NB4 (cell line): ENCODE measurements at regions not wholly inside any gene's neighbourhood (a gene's known extent, or its start where the extent isn't known, plus 50 kb on each side); places are given as distances from the start of the nearest gene placed in this dataset.

ENCODE experiments used
- DNase-seq: peaks from one replicate; pipeline ENCODE4 v3.0.0; 2010; ENCODE audit warnings: low read depth
- H3K4me3 ChIP-seq: one replicate; pipeline ENCODE4 v1.5.1; 2011; ENCODE audit warnings: mild to moderate bottlenecking, low read depth, low read length, moderate library complexity
- MAX ChIP-seq: IDR thresholded peaks from 2 replicates; pipeline ENCODE4 v1.6.1; 2011; ENCODE audit warnings: low read depth, low read length
- MYC ChIP-seq: IDR thresholded peaks from 2 replicates; pipeline ENCODE4 v1.6.1; 2011; ENCODE audit warnings: low read depth, low read length
- POLR2A ChIP-seq: IDR thresholded peaks from 2 replicates; pipeline ENCODE4 v1.6.1; 2011; ENCODE audit warnings: mild to moderate bottlenecking; ENCODE audit not compliant: insufficient read length; ENCODE audit errors: extremely low read depth
- TF ChIP-seq, protein P1 (sequence below): IDR thresholded peaks from one replicate; pipeline ENCODE4 v1.5.1; 2012; ENCODE audit warnings: low read depth, low read length

DNA sequence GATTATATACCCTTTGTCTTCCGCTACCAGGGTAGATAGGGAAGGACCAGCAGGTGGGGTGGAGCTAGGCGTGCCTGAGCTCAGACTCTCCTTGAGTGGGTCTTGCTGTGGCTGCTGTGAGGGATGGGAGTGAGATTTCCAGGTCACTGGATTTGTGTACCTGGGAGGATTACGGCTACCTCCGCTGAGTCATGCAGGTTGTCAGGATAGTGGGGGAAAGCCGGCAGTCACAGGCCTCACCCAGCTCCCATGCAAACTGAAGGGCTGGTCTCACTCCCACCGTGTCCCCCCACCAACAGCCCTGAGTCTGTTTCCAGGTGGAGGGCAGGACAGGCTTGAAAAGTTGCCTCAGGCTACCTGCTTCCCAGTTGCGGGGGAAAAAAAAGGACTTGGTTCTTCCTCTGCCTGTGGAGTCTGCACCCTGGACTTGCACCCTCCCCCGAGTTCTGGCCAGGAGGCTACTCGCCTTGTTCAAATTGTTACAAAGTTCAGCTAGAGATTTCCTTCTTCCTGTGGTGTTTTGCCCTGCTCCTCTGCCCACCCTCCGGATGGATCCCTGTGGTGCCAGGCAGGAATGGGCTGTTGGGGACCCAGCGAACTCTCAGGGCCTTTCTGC, 268.3 kb downstream of the VAPA start:
- DNase-seq: no peak
- no peak for TF ChIP-seq POLR2A
- no peak for TF ChIP-seq MYC
- TF ChIP-seq, protein P1, sequence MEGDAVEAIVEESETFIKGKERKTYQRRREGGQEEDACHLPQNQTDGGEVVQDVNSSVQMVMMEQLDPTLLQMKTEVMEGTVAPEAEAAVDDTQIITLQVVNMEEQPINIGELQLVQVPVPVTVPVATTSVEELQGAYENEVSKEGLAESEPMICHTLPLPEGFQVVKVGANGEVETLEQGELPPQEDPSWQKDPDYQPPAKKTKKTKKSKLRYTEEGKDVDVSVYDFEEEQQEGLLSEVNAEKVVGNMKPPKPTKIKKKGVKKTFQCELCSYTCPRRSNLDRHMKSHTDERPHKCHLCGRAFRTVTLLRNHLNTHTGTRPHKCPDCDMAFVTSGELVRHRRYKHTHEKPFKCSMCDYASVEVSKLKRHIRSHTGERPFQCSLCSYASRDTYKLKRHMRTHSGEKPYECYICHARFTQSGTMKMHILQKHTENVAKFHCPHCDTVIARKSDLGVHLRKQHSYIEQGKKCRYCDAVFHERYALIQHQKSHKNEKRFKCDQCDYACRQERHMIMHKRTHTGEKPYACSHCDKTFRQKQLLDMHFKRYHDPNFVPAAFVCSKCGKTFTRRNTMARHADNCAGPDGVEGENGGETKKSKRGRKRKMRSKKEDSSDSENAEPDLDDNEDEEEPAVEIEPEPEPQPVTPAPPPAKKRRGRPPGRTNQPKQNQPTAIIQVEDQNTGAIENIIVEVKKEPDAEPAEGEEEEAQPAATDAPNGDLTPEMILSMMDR: no peak
- no peak for TF ChIP-seq MAX
- H3K4me3 ChIP-seq: no peak overlapping the region

- DNase-seq: no peak
- no peak overlapping the region for H3K4me3 ChIP-seq
- TF ChIP-seq POLR2A: no peak
- TF ChIP-seq MAX: no peak
- TF ChIP-seq, protein P1: no peak
- TF ChIP-seq MYC: no peak
Measured at GRCh38 chr18:10184776-10185175, 269.7 kb upstream of the APCDD1 start.

- no peak overlapping the region for H3K4me3 ChIP-seq
- TF ChIP-seq POLR2A: no peak
- no peak for TF ChIP-seq MAX
- TF ChIP-seq, protein P1: no peak
- TF ChIP-seq MYC: no peak
- DNase-seq: no peak
Measured at GRCh38 chr18:10188971-10189810, 265.2 kb upstream of the APCDD1 start.

DNA sequence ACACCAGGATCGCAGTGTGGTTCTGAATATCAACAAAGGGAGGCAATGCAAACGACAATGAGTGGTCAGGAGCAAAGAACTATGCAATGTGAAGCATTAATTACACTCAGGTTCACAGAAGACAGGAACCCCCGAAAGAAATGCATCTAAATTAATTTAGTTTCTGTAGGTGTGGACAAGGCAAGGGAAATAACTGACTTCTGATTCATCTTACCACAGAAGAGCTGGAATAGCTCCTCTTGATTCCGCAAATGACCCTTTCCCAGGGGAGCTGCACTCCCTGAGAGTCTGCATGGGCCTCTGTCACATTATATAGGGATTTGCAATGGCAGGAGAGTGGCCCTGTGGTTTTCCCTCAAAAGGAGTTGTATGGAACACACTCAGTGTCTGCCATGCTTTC, 263.9 kb upstream of the APCDD1 start:
- no peak for DNase-seq
- TF ChIP-seq POLR2A: no peak
- TF ChIP-seq MYC: no peak
- TF ChIP-seq, protein P1: no peak
- no peak for TF ChIP-seq MAX
- H3K4me3 ChIP-seq: no peak overlapping the region

DNA sequence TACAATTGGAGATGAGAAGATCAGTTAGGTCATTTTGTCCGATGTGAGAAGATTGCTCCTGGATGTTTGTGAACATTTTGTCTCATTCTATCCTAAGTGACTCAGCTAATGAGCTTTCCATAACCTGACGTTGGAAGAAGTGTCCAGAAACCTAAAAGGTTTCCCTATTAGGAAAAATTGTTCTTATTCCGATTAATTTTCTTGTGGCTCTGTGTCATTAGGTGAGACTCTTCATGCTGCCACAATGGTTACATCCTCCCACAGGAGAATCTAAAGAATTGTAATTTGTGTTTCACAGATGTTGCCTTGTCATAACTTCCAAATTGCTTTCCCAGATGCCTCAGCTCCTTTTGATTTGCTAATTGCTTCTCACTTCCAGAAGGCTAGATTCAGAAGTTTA, 261.0 kb upstream of the APCDD1 start:
- no peak for DNase-seq
- TF ChIP-seq MAX (no peak), POLR2A (no peak), MYC (no peak)
- TF ChIP-seq, protein P1: no peak
- H3K4me3 ChIP-seq: no peak overlapping the region
